SK-N-SH (cell line): ENCODE measurements at regions not wholly inside any gene's neighbourhood (a gene's known extent, or its start where the extent isn't known, plus 50 kb on each side); places are given as distances from the start of the nearest gene placed in this dataset.

Experiments
- CTCF ChIP-seq: fragments of 200-600 bp; sonication (generic); IDR thresholded peaks from 2 replicates; pipeline ENCODE4 v1.6.1; 2017; ENCODE audit warnings: antibody characterized with exemption, mild to moderate bottlenecking, moderate library complexity
- IRF3 ChIP-seq: fragments of 150-350 bp; IDR thresholded peaks from 2 replicates; pipeline ENCODE4 v1.6.1; 2016; ENCODE audit warnings: mild to moderate bottlenecking, low read depth, low read length
- MAX ChIP-seq: IDR thresholded peaks from 2 replicates; pipeline ENCODE4 v1.4.0; 2012; ENCODE audit warnings: low read depth
- RAD21 ChIP-seq: IDR thresholded peaks from 2 replicates; pipeline ENCODE4 v1.6.1; 2012; ENCODE audit warnings: mild to moderate bottlenecking, low read length
- TAF1 ChIP-seq: IDR thresholded peaks from 2 replicates; pipeline ENCODE4 v1.6.1; 2012; ENCODE audit warnings: low read depth, mild to moderate bottlenecking, low read length, moderate library complexity, borderline replicate concordance
- TCF12 ChIP-seq: IDR thresholded peaks from 2 replicates; pipeline ENCODE4 v1.4.0; 2012
- USF2 ChIP-seq: fragments of 150-350 bp; IDR thresholded peaks from 2 replicates; pipeline ENCODE4 v1.6.1; 2017; ENCODE audit warnings: antibody characterized with exemption, low read length, low read depth, borderline replicate concordance

GRCh38 chr18:67715567-67715966, 199.0 kb upstream of the DSEL start:
- TF ChIP-seq CTCF: no peak
- no peak for TF ChIP-seq IRF3
- TF ChIP-seq TAF1: no peak
- no peak for TF ChIP-seq TCF12
- no peak for TF ChIP-seq MAX
- TF ChIP-seq USF2: no peak
- TF ChIP-seq RAD21: no peak
